ENCODE measurements at regions not wholly inside any gene's neighbourhood (a gene's known extent, or its start where the extent isn't known, plus 50 kb on each side); places are given as distances from the start of the nearest gene placed in this dataset.

- Mint-ChIP-seq H3K9me3 (peaks cover 6% of the 10 kb centered on the region), H3K4me1 (peaks cover 8% of the 10 kb centered on the region), H3K4me3 (no peak overlapping the region), H3K27me3 (ENCODE audit: insufficient read depth, low read depth) (peaks cover 10% of the 10 kb centered on the region), H3K27ac (no peak overlapping the region), H3K36me3 (peaks cover 3% of the 10 kb centered on the region)
- Histone ChIP-seq H3F3A (ENCODE audit: low read depth) (no peaks in the 10 kb centered on the region), H3K4me3 (no peak overlapping the region), H3K79me2 (ENCODE audit: low read depth) (no peaks in the 10 kb centered on the region), H3K36me3 (no peaks in the 10 kb centered on the region), H3K9me3 (ENCODE audit: low read depth) (no peaks in the 10 kb centered on the region), H3K4me2 (no peak overlapping the region), H4K20me1 (ENCODE audit: low read depth) (no peaks in the 10 kb centered on the region), H3K9ac (no peak overlapping the region), H3K4me1 (no peaks in the 10 kb centered on the region), H3K27me3 (no peaks in the 10 kb centered on the region), H3K27ac (no peak overlapping the region), H2AFZ (replicated peaks) (no peak overlapping the region)
- DNase-seq (ENCODE audit: low spot score): no peak
- TF ChIP-seq, protein P1, sequence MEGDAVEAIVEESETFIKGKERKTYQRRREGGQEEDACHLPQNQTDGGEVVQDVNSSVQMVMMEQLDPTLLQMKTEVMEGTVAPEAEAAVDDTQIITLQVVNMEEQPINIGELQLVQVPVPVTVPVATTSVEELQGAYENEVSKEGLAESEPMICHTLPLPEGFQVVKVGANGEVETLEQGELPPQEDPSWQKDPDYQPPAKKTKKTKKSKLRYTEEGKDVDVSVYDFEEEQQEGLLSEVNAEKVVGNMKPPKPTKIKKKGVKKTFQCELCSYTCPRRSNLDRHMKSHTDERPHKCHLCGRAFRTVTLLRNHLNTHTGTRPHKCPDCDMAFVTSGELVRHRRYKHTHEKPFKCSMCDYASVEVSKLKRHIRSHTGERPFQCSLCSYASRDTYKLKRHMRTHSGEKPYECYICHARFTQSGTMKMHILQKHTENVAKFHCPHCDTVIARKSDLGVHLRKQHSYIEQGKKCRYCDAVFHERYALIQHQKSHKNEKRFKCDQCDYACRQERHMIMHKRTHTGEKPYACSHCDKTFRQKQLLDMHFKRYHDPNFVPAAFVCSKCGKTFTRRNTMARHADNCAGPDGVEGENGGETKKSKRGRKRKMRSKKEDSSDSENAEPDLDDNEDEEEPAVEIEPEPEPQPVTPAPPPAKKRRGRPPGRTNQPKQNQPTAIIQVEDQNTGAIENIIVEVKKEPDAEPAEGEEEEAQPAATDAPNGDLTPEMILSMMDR (IDR thresholded peaks at IDR 0.05): no peak
- TF ChIP-seq EZH2phosphoT487 (IDR thresholded peaks at IDR 0.05): no peak
- TF ChIP-seq EZH2 (IDR thresholded peaks at IDR 0.05): no peak
These were observed 184.9 kb downstream of the BAMBI start for GRCh38 chr10:28862219-28862618.

- peaks cover 13% of the 10 kb centered on the region for H3K9me3 Mint-ChIP-seq
- Histone ChIP-seq H3K4me1 (no peaks in the 10 kb centered on the region), H3K9ac (no peak overlapping the region), H3K4me3 (no peak overlapping the region), H4K20me1 (ENCODE audit: low read depth) (no peaks in the 10 kb centered on the region), H3F3A (ENCODE audit: low read depth) (no peaks in the 10 kb centered on the region), H3K4me2 (no peak overlapping the region), H3K27ac (no peak overlapping the region), H3K79me2 (ENCODE audit: low read depth) (no peaks in the 10 kb centered on the region), H3K9me3 (ENCODE audit: low read depth) (no peaks in the 10 kb centered on the region), H2AFZ (replicated peaks) (no peak overlapping the region), H3K36me3 (no peaks in the 10 kb centered on the region), H3K27me3 (no peaks in the 10 kb centered on the region)
- peaks cover 2% of the 10 kb centered on the region for H3K36me3 Mint-ChIP-seq
- H3K27ac Mint-ChIP-seq: no peak overlapping the region
- no peak overlapping the region for H3K4me3 Mint-ChIP-seq
- TF ChIP-seq EZH2 (IDR thresholded peaks at IDR 0.05): no peak
- TF ChIP-seq EZH2phosphoT487 (IDR thresholded peaks at IDR 0.05): no peak
- TF ChIP-seq, protein P1 (IDR thresholded peaks at IDR 0.05): no peak
- peaks cover 10% of the 10 kb centered on the region for H3K27me3 Mint-ChIP-seq (ENCODE audit: insufficient read depth, low read depth)
- H3K4me1 Mint-ChIP-seq: peaks cover 25% of the 10 kb centered on the region
- no peak for DNase-seq (ENCODE audit: low spot score)
These were observed 192.4 kb downstream of the BAMBI start for GRCh38 chr10:28869606-28870201.

- H3K27ac ChIP-seq: no peak overlapping the region
- no peak overlapping the region for H3K4me3 Mint-ChIP-seq
These were observed 194.3 kb downstream of the BAMBI start for GRCh38 chr10:28871665-28872064.

More at GRCh38 chr10:28871665-28872064, 194.3 kb downstream of the BAMBI start:
- peaks cover 45% of the 10 kb centered on the region for H3K4me1 Mint-ChIP-seq
- no peak for DNase-seq (ENCODE audit: low spot score)
- peaks cover 4% of the 10 kb centered on the region for H3K36me3 Mint-ChIP-seq
- Histone ChIP-seq H3K79me2 (ENCODE audit: low read depth) (no peaks in the 10 kb centered on the region), H3K9me3 (ENCODE audit: low read depth) (no peaks in the 10 kb centered on the region), H4K20me1 (ENCODE audit: low read depth) (no peaks in the 10 kb centered on the region), H3K4me3 (no peak overlapping the region), H3K4me1 (peaks cover 12% of the 10 kb centered on the region), H3K4me2 (no peak overlapping the region), H3K9ac (no peak overlapping the region), H3F3A (ENCODE audit: low read depth) (peaks cover 13% of the 10 kb centered on the region), H2AFZ (replicated peaks) (no peak overlapping the region), H3K36me3 (no peaks in the 10 kb centered on the region), H3K27me3 (no peaks in the 10 kb centered on the region)
- peaks cover 15% of the 10 kb centered on the region for H3K9me3 Mint-ChIP-seq
- peaks cover 13% of the 10 kb centered on the region for H3K27me3 Mint-ChIP-seq (ENCODE audit: insufficient read depth, low read depth)
- no peak overlapping the region for H3K27ac Mint-ChIP-seq
- TF ChIP-seq, protein P1 (IDR thresholded peaks at IDR 0.05): no peak

Measured in neural progenitor cell (in vitro differentiated cells).